22Rv1 (cell line): ENCODE measurements at regions not wholly inside any gene's neighbourhood (a gene's known extent, or its start where the extent isn't known, plus 50 kb on each side); places are given as distances from the start of the nearest gene placed in this dataset.

Source experiments
- CTCF ChIP-seq: fragments of 450-650 bp; IDR thresholded peaks from 2 replicates; pipeline ENCODE4 v1.5.1; 2017; ENCODE audit warnings: mild to moderate bottlenecking
- ZFX ChIP-seq: fragments of 450-650 bp; IDR thresholded peaks from 2 replicates; pipeline ENCODE4 v1.6.1; 2017; ENCODE audit warnings: antibody characterized with exemption, borderline replicate concordance

- no peak for TF ChIP-seq CTCF
- no peak for TF ChIP-seq ZFX
Measured at GRCh38 chr3:86814321-86814720, 176.6 kb downstream of the VGLL3 start.
